BLaER1 treated with 17β-estradiol and CSF1 and Interleukin-3, amounts not matched to agents 10 nM and 100 nM (cell line): ENCODE measurements at regions not wholly inside any gene's neighbourhood (a gene's known extent, or its start where the extent isn't known, plus 50 kb on each side); places are given as distances from the start of the nearest gene placed in this dataset.

Source experiments
- H3K27ac ChIP-seq, 11 experiments: shearing (Covaris generic); formaldehyde crosslinking; 2 replicates each; pipeline ENCODE4 v1.8.1; 2022
- H3K27me3 ChIP-seq, 11 experiments: shearing (Covaris generic); formaldehyde crosslinking; 2 replicates each; pipeline ENCODE4 v1.8.1; 2022
- H3K36me3 ChIP-seq, 11 experiments: shearing (Covaris generic); formaldehyde crosslinking; 2 replicates each; pipeline ENCODE4 v1.8.1; 2022
- H3K4me1 ChIP-seq, 10 experiments: shearing (Covaris generic); formaldehyde crosslinking; 2 replicates each; pipeline ENCODE4 v1.8.1; 2022
- H3K4me2 ChIP-seq, 11 experiments: shearing (Covaris generic); formaldehyde crosslinking; 2 replicates each; pipeline ENCODE4 v1.8.1; 2022
- H3K4me3 ChIP-seq, 10 experiments: shearing (Covaris generic); formaldehyde crosslinking; 2 replicates each; pipeline ENCODE4 v1.8.1; 2022
- H3K9ac ChIP-seq, 11 experiments: shearing (Covaris generic); formaldehyde crosslinking; 2 replicates each; pipeline ENCODE4 v1.8.1; 2022
- H3K9me3 ChIP-seq, 11 experiments: shearing (Covaris generic); formaldehyde crosslinking; replicated peaks in 1 of 11; 2 replicates each; pipeline ENCODE4 v1.8.1; 2022
- H4K20me1 ChIP-seq, 11 experiments: shearing (Covaris generic); formaldehyde crosslinking; 2 replicates each; pipeline ENCODE4 v1.8.1; 2022
- Cebpa-rat ChIP-seq, 11 experiments: shearing (Covaris generic); IDR thresholded peaks; 2 replicates each; pipeline ENCODE4 v1.8.1; 2022

DNA sequence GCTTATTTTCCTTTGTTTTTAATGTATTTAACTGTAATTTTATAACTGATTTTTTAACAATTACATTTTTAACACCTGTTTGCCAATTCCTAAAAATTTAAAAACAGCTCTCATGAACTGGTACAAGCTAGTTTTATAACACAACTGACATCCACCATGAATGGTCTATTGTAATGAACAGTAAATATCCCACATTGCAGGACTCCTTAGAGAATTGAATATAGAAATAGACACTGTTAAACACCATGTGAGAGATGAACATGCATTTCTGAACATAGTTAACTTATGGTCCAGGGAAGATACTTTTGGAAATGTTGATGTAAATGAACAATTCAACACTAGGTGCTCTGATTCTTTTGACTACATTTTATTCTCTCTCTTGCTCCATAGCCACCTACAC, 195.1 kb upstream of the GMDS start:
- Histone ChIP-seq H3K9me3 (peaks cover 0 to 17% (median 5%) of the 10 kb centered on the region in 11 experiments; a peak in 2 of 22 replicates), H3K27me3 (no peaks in the 10 kb centered on the region), H3K4me1 (no peaks in the 10 kb centered on the region), H3K9ac (no peak overlapping the region), H3K27ac (no peak overlapping the region), H4K20me1 (no peaks in the 10 kb centered on the region), H3K36me3 (no peaks in the 10 kb centered on the region), H3K4me2 (no peak overlapping the region), H3K4me3 (no peak overlapping the region)
- TF ChIP-seq Cebpa-rat (IDR thresholded peaks at IDR 0.05): no peak

DNA sequence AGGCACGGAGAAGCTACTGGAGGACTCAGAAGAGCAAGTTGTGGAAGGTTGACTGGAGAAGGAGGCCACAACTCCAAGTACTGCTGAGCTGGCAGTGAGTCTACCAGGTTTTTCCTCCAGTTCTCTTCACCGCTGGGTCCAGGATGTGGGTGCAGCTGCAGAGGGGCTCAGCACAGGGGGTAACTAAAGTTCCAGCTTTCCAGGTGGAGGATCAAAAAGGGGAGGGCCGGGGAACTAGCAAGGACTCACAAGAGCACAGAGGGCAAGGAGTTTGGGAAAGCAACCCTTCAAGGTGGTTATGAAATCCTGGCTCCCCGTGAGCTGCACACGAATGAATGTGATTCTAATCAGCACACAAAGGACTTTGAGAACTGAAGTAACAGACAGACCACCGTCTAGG, 194.2 kb upstream of the GMDS start:
- Histone ChIP-seq H3K9ac (no peak overlapping the region), H3K36me3 (no peaks in the 10 kb centered on the region), H3K27ac (no peak overlapping the region), H4K20me1 (no peaks in the 10 kb centered on the region), H3K4me2 (no peak overlapping the region), H3K9me3 (peaks cover 0 to 17% (median 5%) of the 10 kb centered on the region in 11 experiments; a peak in 2 of 22 replicates), H3K27me3 (no peaks in the 10 kb centered on the region), H3K4me3 (no peak overlapping the region), H3K4me1 (no peaks in the 10 kb centered on the region)
- TF ChIP-seq Cebpa-rat (IDR thresholded peaks at IDR 0.05): no peak

DNA sequence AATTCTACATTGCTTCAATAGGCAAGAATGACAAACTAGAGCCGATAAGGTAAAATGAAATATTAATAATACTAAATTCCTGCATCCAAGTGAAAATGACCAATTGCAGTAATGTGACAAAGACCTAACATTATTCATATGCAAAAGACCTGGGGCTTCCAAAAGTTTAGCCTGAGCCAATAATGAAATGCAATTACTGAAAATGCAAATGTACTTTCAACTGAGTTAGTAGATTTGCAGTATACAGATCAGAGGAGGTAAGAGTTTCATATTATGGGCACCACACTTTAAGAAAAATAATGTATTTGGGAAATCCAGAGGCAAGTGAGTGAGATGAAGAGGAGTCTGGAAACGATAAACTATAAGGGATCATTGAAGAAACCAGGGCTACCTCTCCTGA, 193.7 kb upstream of the GMDS start:
- H3K4me3 ChIP-seq: no peak overlapping the region
- no peak overlapping the region for H3K27ac ChIP-seq
- H3K9ac ChIP-seq: no peak overlapping the region
- no peaks in the 10 kb centered on the region for H3K36me3 ChIP-seq
- H4K20me1 ChIP-seq: no peaks in the 10 kb centered on the region
- peaks cover 0 to 19% (median 5%) of the 10 kb centered on the region in 11 experiments; a peak in 2 of 22 replicates for H3K9me3 ChIP-seq
- H3K4me1 ChIP-seq: no peaks in the 10 kb centered on the region
- no peak for TF ChIP-seq Cebpa-rat (IDR thresholded peaks at IDR 0.05)
- H3K4me2 ChIP-seq: no peak overlapping the region
- H3K27me3 ChIP-seq: no peaks in the 10 kb centered on the region

DNA sequence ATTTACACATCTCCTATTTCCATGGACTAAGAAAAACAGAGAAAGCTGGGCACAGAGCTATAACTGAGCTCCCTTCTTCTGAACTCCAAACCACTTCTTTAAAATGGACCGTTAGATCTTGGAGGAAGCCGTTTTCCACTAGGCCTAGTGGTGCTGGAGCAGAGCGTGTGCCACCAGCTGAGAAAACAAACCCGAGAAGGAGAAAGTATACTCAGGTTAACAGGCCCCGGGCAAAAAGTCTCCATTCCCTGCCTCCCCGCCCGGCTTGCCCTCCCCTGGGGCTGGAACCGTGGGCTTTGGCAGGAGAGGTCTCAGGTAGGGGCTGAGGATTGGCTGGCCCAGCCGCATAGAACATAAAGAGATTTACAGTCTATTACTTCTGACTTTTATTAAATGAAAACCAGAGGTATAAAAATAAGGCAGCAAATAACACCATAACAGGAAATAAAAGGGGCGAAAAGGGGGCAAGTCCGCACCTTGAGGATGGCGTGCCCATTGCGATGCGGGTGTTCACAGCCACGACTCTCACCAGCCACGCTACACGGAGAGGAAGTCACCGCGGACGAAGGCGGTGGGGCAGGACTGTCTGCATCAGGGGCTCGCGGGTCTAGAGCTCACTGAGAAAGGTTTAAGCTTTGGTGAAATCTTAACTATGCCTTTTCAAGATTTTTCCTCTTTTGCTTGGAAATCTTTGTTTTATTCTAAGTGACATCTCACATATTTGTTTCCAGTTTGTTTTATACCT, 191.2 kb upstream of the GMDS start:
- peaks cover 0 to 21% (median 5%) of the 10 kb centered on the region in 11 experiments; a peak in 2 of 22 replicates for H3K9me3 ChIP-seq
- no peak overlapping the region for H3K4me2 ChIP-seq
- H4K20me1 ChIP-seq: no peaks in the 10 kb centered on the region
- H3K9ac ChIP-seq: no peak overlapping the region
- TF ChIP-seq Cebpa-rat (IDR thresholded peaks at IDR 0.05): no peak
- H3K4me3 ChIP-seq: no peak overlapping the region
- H3K27me3 ChIP-seq: no peaks in the 10 kb centered on the region
- no peaks in the 10 kb centered on the region for H3K4me1 ChIP-seq
- H3K36me3 ChIP-seq: no peaks in the 10 kb centered on the region
- no peak overlapping the region for H3K27ac ChIP-seq

DNA sequence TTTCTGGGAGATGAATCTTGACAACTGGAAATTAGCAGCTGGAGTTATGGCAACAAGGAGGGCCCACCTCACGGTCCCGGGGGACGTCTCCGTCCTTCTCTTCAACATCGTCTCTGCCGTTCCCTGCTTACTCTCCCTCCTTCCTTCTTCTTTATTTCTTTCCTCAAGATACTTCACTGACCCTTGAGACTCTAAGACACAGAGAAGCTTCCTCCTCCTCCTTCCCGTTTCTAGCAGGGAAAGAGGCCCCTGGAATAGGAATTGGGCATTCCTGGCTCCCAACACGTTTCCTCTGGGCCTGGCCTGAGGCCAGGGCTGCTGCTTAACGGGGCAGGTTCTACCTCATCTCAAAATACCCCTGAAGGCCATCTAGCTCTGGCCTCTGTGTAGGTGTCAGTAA, 189.9 kb upstream of the GMDS start:
- Histone ChIP-seq H3K4me1 (no peaks in the 10 kb centered on the region), H3K27ac (no peak overlapping the region), H4K20me1 (no peaks in the 10 kb centered on the region), H3K4me2 (no peak overlapping the region), H3K27me3 (no peaks in the 10 kb centered on the region), H3K9me3 (peaks cover 0 to 21% (median 5%) of the 10 kb centered on the region in 11 experiments; a peak in 2 of 22 replicates), H3K4me3 (no peak overlapping the region), H3K36me3 (no peaks in the 10 kb centered on the region), H3K9ac (no peak overlapping the region)
- TF ChIP-seq Cebpa-rat (IDR thresholded peaks at IDR 0.05): no peak

DNA sequence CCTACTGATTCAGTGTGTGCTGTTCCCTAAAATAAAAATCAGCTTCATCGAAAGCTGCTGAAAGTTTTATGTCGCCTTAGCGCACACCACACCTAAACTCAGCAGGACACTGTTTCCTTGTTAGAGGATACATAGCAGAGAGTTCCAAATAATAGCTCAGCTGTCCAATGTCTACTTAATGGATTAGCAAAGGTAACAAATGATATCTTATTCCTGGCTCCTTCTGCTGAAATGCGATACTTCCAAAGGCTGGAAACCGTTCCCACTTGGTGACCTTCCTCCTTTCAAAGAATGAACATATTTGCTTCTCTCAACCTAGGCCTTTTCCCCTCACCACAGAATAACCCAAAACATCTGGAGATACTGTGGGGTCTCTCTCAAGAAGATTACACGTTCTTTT, 189.5 kb upstream of the GMDS start:
- no peak for TF ChIP-seq Cebpa-rat (IDR thresholded peaks at IDR 0.05)
- H3K9ac ChIP-seq: no peak overlapping the region

DNA sequence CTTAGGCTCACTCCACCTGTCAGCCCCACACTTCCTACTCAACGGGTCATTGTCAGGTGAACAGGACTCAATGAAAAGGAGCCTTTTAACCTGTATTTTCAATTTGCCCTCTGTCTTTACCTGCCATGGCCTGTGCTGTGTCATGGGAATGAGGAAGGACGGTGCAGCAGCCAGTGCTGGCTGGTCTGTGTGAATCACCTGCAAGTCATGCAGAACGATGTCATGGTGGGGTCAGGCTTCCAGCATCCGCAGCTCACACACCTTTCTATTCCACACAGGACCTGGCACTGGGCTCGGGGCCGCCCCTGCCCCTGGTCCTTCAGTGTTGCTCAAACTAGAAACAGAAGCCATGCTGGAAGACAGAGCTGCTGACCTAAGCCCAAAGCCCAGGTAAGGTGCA, 188.7 kb upstream of the GMDS start:
- Histone ChIP-seq H3K4me2 (no peak overlapping the region), H3K36me3 (no peaks in the 10 kb centered on the region), H3K27me3 (no peaks in the 10 kb centered on the region), H3K4me1 (no peaks in the 10 kb centered on the region), H4K20me1 (no peaks in the 10 kb centered on the region), H3K4me3 (no peak overlapping the region), H3K9ac (no peak overlapping the region), H3K27ac (no peak overlapping the region), H3K9me3 (peaks cover 0 to 16% (median 5%) of the 10 kb centered on the region in 11 experiments; a peak in 2 of 22 replicates)
- TF ChIP-seq Cebpa-rat (IDR thresholded peaks at IDR 0.05): no peak

More for the DNA sequence above, 189.5 kb upstream of the GMDS start:
- Histone ChIP-seq H3K4me3 (no peak overlapping the region), H4K20me1 (no peaks in the 10 kb centered on the region), H3K4me2 (no peak overlapping the region), H3K4me1 (no peaks in the 10 kb centered on the region), H3K27ac (no peak overlapping the region), H3K36me3 (no peaks in the 10 kb centered on the region), H3K27me3 (no peaks in the 10 kb centered on the region), H3K9me3 (peaks cover 0 to 20% (median 5%) of the 10 kb centered on the region in 11 experiments; a peak in 2 of 22 replicates)

DNA sequence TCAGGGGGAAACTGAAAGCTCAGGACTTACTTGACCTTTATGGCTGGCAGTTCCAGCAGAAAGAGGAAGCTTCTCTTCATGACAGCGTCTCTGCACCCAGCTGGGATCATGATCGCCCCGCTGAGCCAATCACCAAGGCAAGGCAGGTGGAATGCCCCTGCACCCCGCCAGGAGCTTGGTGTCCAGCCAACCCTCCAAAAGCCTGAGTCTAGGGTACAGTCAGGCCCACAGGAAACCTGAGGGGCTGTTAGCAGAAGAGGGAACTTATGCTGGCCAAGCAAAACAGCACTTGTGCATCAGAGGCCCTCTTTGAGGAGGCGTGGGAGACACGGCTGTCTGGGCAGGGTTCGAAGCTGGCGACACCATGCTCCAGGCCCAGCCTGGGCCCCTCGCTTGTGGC, 188.3 kb upstream of the GMDS start:
- no peak overlapping the region for H3K27ac ChIP-seq
- H3K4me3 ChIP-seq: no peak overlapping the region
- no peaks in the 10 kb centered on the region for H3K4me1 ChIP-seq
- H3K27me3 ChIP-seq: no peaks in the 10 kb centered on the region
- no peak for TF ChIP-seq Cebpa-rat (IDR thresholded peaks at IDR 0.05)
- no peaks in the 10 kb centered on the region for H3K36me3 ChIP-seq
- H3K4me2 ChIP-seq: no peak overlapping the region
- no peaks in the 10 kb centered on the region for H4K20me1 ChIP-seq
- peaks cover 0 to 16% (median 5%) of the 10 kb centered on the region in 11 experiments; a peak in 2 of 22 replicates for H3K9me3 ChIP-seq
- H3K9ac ChIP-seq: no peak overlapping the region

DNA sequence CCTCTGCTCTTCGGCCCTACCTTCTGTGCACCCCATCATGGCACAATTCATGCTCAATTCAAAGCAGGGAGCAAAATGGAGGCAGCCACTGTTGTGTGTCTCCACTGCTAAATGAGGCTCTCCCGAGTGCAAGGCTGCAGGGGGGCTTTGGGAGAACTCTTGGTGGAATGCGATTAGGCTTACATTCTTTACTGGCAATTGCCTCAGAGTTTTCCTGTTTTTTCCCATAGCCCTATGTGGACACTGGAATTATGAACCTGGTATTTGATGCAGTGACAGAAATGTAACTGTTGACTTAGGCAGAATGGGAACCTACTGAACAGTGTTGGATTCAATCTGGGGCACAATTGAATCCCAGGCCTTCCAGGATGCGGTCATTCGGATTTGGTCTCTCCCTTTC, 187.9 kb upstream of the GMDS start:
- no peaks in the 10 kb centered on the region for H3K36me3 ChIP-seq
- TF ChIP-seq Cebpa-rat (IDR thresholded peaks at IDR 0.05): no peak
- no peak overlapping the region for H3K27ac ChIP-seq
- H3K27me3 ChIP-seq: no peaks in the 10 kb centered on the region
- peaks cover 0 to 16% (median 5%) of the 10 kb centered on the region in 11 experiments; a peak in 2 of 22 replicates for H3K9me3 ChIP-seq
- H4K20me1 ChIP-seq: no peaks in the 10 kb centered on the region
- no peak overlapping the region for H3K4me3 ChIP-seq
- H3K9ac ChIP-seq: no peak overlapping the region
- no peaks in the 10 kb centered on the region for H3K4me1 ChIP-seq
- no peak overlapping the region for H3K4me2 ChIP-seq

DNA sequence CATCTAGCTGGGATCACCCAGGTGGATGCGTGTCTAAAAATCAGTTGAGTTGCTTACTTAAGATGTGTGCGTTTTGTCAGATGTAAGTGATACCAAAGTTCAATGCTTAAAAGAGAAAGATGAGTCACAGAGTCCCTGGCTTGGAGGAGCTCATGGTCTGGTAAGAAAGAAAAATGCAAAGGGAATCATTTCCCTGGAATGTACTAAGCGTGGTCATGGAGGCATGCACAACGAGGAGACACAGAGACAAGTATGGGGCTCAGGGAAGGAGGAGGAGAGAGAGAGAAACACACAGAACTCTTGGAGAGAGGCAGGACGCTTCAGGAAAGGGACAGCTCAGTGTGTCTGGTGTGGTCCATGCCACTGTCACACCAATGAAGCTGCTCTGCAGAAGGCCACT, 186.9 kb upstream of the GMDS start:
- Histone ChIP-seq H3K27ac (no peak overlapping the region), H3K4me1 (no peaks in the 10 kb centered on the region), H3K36me3 (no peaks in the 10 kb centered on the region), H3K9me3 (peaks cover 0 to 16% (median 5%) of the 10 kb centered on the region in 11 experiments; a peak in 2 of 22 replicates), H3K4me2 (no peak overlapping the region), H4K20me1 (no peaks in the 10 kb centered on the region), H3K4me3 (no peak overlapping the region), H3K27me3 (no peaks in the 10 kb centered on the region), H3K9ac (no peak overlapping the region)
- no peak for TF ChIP-seq Cebpa-rat (IDR thresholded peaks at IDR 0.05)
